Loucy (cell line): ENCODE measurements at regions not wholly inside any gene's neighbourhood (a gene's known extent, or its start where the extent isn't known, plus 50 kb on each side); places are given as distances from the start of the nearest gene placed in this dataset.

Source experiments
- H2AFZ ChIP-seq: fragments of 200-600 bp; sonication (generic); 2 replicates; pipeline ENCODE4 v1.6.0; 2016; ENCODE audit warnings: antibody characterized with exemption, mild to moderate bottlenecking, low read length, moderate library complexity
- H3F3A ChIP-seq: fragments of 200-600 bp; 2 replicates; pipeline ENCODE4 v1.6.0; 2016; ENCODE audit warnings: antibody characterized with exemption, low read depth, mild to moderate bottlenecking
- H3K27me3 ChIP-seq: fragments of 200-600 bp; sonication (generic); 2 replicates; pipeline ENCODE4 v1.6.1; 2014; ENCODE audit warnings: low read length, mild to moderate bottlenecking; ENCODE audit not compliant: insufficient read depth, poor library complexity, severe bottlenecking
- H3K36me3 ChIP-seq: fragments of 200-600 bp; sonication (generic); 2 replicates; pipeline ENCODE4 v1.6.1; 2016; ENCODE audit warnings: low read length; ENCODE audit not compliant: insufficient read depth
- H3K4me1 ChIP-seq: fragments of 200-600 bp; sonication (generic); 2 replicates; pipeline ENCODE4 v1.5.1; 2014; ENCODE audit warnings: low read length, mild to moderate bottlenecking; ENCODE audit not compliant: insufficient read depth, poor library complexity, severe bottlenecking
- H3K4me2 ChIP-seq: fragments of 200-600 bp; sonication (generic); 2 replicates; pipeline ENCODE4 v1.6.0; 2014; ENCODE audit warnings: antibody characterized with exemption, low read length, low read depth, mild to moderate bottlenecking; ENCODE audit not compliant: poor library complexity, severe bottlenecking
- H3K4me3 ChIP-seq: fragments of 200-600 bp; sonication (generic); 2 replicates; pipeline ENCODE4 v1.5.1; 2014; ENCODE audit warnings: low read length, mild to moderate bottlenecking, mixed read lengths; ENCODE audit not compliant: poor library complexity, severe bottlenecking
- H3K79me2 ChIP-seq: fragments of 200-600 bp; sonication (generic); 2 replicates; pipeline ENCODE4 v1.6.1; 2014; ENCODE audit warnings: low read length; ENCODE audit not compliant: insufficient read depth
- H3K9ac ChIP-seq: fragments of 200-600 bp; sonication (generic); 2 replicates; pipeline ENCODE4 v1.6.0; 2014; ENCODE audit warnings: mild to moderate bottlenecking, low read depth, low read length, moderate library complexity; ENCODE audit not compliant: poor library complexity, severe bottlenecking
- H3K9me2 ChIP-seq: fragments of 200-600 bp; sonication (generic); replicated peaks from 2 replicates; pipeline ENCODE4 v1.6.1; 2016; ENCODE audit warnings: low read depth, low read length, mixed read lengths
- H3K9me3 ChIP-seq: fragments of 200-600 bp; sonication (generic); 2 replicates; pipeline ENCODE4 v1.6.1; 2014; ENCODE audit warnings: mild to moderate bottlenecking, antibody characterized with exemption, low read length, low read depth; ENCODE audit not compliant: insufficient read depth
- H4K20me1 ChIP-seq: fragments of 200-600 bp; sonication (generic); 2 replicates; pipeline ENCODE4 v1.6.0; 2014; ENCODE audit warnings: antibody characterized with exemption, low read length, mild to moderate bottlenecking; ENCODE audit not compliant: insufficient read depth, poor library complexity, severe bottlenecking
- CTCF ChIP-seq: fragments of 200-600 bp; sonication (generic); conservative IDR thresholded peaks from 2 replicates; pipeline ENCODE4 v1.5.1; 2014; ENCODE audit warnings: mild to moderate bottlenecking, antibody characterized with exemption, low read length
- EZH2phosphoT487 ChIP-seq: fragments of 200-600 bp; IDR thresholded peaks from 2 replicates; pipeline ENCODE4 v1.6.1; 2018; ENCODE audit warnings: antibody characterized with exemption, mild to moderate bottlenecking, moderate library complexity, borderline replicate concordance

- Histone ChIP-seq H3K79me2 (no peaks in the 10 kb centered on the region), H3K4me1 (no peaks in the 10 kb centered on the region), H3K27me3 (no peaks in the 10 kb centered on the region), H3F3A (no peaks in the 10 kb centered on the region), H3K36me3 (no peaks in the 10 kb centered on the region), H4K20me1 (no peaks in the 10 kb centered on the region), H3K9ac (no peak overlapping the region), H3K4me3 (no peak overlapping the region), H2AFZ (no peak overlapping the region), H3K4me2 (no peak overlapping the region), H3K9me3 (no peaks in the 10 kb centered on the region), H3K9me2 (no peaks in the 10 kb centered on the region)
- TF ChIP-seq EZH2phosphoT487 (no peak), CTCF (no peak)
Observed at GRCh38 chr18:75654386-75654785, 226.9 kb upstream of the SMIM21 start.

GRCh38 chr18:75652528-75652927, 225.0 kb upstream of the SMIM21 start:
- H3K4me1 ChIP-seq = no peaks in the 10 kb centered on the region
- H2AFZ ChIP-seq = no peak overlapping the region
- H3K27me3 ChIP-seq = no peaks in the 10 kb centered on the region
- no peak overlapping the region for H3K9ac ChIP-seq
- no peaks in the 10 kb centered on the region for H3F3A ChIP-seq
- H3K4me3 ChIP-seq = no peak overlapping the region
- TF ChIP-seq EZH2phosphoT487 (no peak), CTCF (no peak)
- no peaks in the 10 kb centered on the region for H3K36me3 ChIP-seq
- H4K20me1 ChIP-seq = no peaks in the 10 kb centered on the region
- H3K9me2 ChIP-seq = no peaks in the 10 kb centered on the region
- H3K79me2 ChIP-seq = no peaks in the 10 kb centered on the region
- H3K4me2 ChIP-seq = no peak overlapping the region
- no peaks in the 10 kb centered on the region for H3K9me3 ChIP-seq

- Histone ChIP-seq H4K20me1 (no peaks in the 10 kb centered on the region), H3K9ac (no peak overlapping the region), H3K4me1 (no peaks in the 10 kb centered on the region), H3K4me2 (no peak overlapping the region), H3K36me3 (no peaks in the 10 kb centered on the region), H3K9me3 (no peaks in the 10 kb centered on the region; the same call in 1 of the 2 replicates), H3K4me3 (no peak overlapping the region), H3K79me2 (no peaks in the 10 kb centered on the region), H3F3A (no peaks in the 10 kb centered on the region), H3K27me3 (no peaks in the 10 kb centered on the region), H3K9me2 (no peaks in the 10 kb centered on the region), H2AFZ (no peak overlapping the region)
- TF ChIP-seq CTCF (no peak), EZH2phosphoT487 (no peak)
Observed at GRCh38 chr18:75644871-75645270, 217.4 kb upstream of the SMIM21 start.
